Tibial nerve (tissue), 4 donors: ENCODE measurements at regions not wholly inside any gene's neighbourhood (a gene's known extent, or its start where the extent isn't known, plus 50 kb on each side); places are given as distances from the start of the nearest gene placed in this dataset.

Source experiments
- DNase-seq, 2 donors: peaks; one replicate each; pipeline ENCODE4 v3.0.0-alpha.2; 2019; ENCODE audit warnings: low spot score in 2 of 2
- H3K27ac ChIP-seq, 4 donors: fragments of 200-600 bp; sonication (generic) in 3 of 4; one replicate each; pipeline ENCODE4 v1.5.1; 2017 to 2019; ENCODE audit warnings: mild to moderate bottlenecking in 1 of 4
- H3K27me3 ChIP-seq, 2 donors: fragments of 200-600 bp; sonication (generic) in 1 of 2; one replicate each; pipeline versions ENCODE4 v1.5.1 to v1.6.0; 2017 to 2019
- H3K36me3 ChIP-seq, 3 donors: fragments of 200-600 bp; sonication (generic); one replicate each; pipeline ENCODE4 v1.5.1; 2018 to 2019
- H3K4me1 ChIP-seq, 4 donors: fragments of 200-600 bp; sonication (generic) in 3 of 4; one replicate each; pipeline ENCODE4 v1.5.1; 2017 to 2019
- H3K4me3 ChIP-seq, 4 donors: fragments of 200-600 bp; sonication (generic) in 3 of 4; one replicate each; pipeline ENCODE4 v1.5.1; 2017 to 2019; ENCODE audit warnings: mild to moderate bottlenecking in 1 of 4, moderate library complexity in 1 of 4
- H3K9me3 ChIP-seq, 4 donors: fragments of 200-600 bp; sonication (generic) in 3 of 4; one replicate each; pipeline ENCODE4 v1.5.1; 2017 to 2019
- EP300 ChIP-seq, 2 donors: sonication (generic); formaldehyde crosslinking; IDR thresholded peaks; one replicate each; pipeline ENCODE4 v1.6.1; 2017; ENCODE audit warnings: antibody characterized with exemption in 2 of 2, mild to moderate bottlenecking in 1 of 2
- POLR2A ChIP-seq, 2 donors: fragments of 450-650 bp; IDR thresholded peaks; one replicate each; pipeline ENCODE4 v1.6.1; 2017; ENCODE audit warnings: antibody characterized with exemption in 2 of 2, mild to moderate bottlenecking in 2 of 2, moderate library complexity in 2 of 2
- whole genome bisulfite sequencing, 2 donors: methylation state at CpG; one replicate each; pipeline ENCODE4 v1.1.5; 2018; 5-methylcytosine and 5-hydroxymethylcytosine counted together
- TF ChIP-seq, protein P1 (sequence below), 5 experiments: fragments of 200-600 bp in 3 of 5; fragments of 450-650 bp in 2 of 5; sonication (generic) in 3 of 5; IDR thresholded peaks; one replicate each; pipeline ENCODE4 v1.5.1; 2016 to 2019; ENCODE audit warnings: antibody characterized with exemption in 5 of 5, mild to moderate bottlenecking in 3 of 5, moderate library complexity in 2 of 5

DNA sequence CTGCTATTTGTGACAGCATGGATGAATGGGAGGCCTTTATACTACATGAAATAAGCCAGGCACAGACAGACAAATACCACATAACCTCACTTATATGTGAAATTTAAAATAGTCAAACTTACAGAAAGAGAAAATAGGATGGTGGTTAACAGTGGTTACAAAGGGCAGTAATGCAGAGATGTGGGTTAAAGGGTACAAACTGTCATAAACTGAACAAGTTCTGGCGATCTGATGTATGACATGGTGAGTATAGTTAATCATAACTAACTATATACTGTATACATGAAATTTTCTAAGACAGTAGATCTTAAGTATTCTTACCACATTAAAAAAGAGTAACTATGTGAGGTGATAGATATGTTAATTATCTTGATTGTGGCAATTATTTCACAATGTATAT, 558.1 kb upstream of the ZNF804A start:
- TF ChIP-seq, protein P1, sequence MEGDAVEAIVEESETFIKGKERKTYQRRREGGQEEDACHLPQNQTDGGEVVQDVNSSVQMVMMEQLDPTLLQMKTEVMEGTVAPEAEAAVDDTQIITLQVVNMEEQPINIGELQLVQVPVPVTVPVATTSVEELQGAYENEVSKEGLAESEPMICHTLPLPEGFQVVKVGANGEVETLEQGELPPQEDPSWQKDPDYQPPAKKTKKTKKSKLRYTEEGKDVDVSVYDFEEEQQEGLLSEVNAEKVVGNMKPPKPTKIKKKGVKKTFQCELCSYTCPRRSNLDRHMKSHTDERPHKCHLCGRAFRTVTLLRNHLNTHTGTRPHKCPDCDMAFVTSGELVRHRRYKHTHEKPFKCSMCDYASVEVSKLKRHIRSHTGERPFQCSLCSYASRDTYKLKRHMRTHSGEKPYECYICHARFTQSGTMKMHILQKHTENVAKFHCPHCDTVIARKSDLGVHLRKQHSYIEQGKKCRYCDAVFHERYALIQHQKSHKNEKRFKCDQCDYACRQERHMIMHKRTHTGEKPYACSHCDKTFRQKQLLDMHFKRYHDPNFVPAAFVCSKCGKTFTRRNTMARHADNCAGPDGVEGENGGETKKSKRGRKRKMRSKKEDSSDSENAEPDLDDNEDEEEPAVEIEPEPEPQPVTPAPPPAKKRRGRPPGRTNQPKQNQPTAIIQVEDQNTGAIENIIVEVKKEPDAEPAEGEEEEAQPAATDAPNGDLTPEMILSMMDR (IDR thresholded peaks at IDR 0.05), result no peak
- TF ChIP-seq EP300 (IDR thresholded peaks at IDR 0.05), result no peak
- no peak for TF ChIP-seq POLR2A (IDR thresholded peaks at IDR 0.05)
- 74 to 84% methylated on average over 1 of the region's 1 CpG for WGBS, 2 donors
- H3K4me3 ChIP-seq, result no peak overlapping the region
- no peaks in the 10 kb centered on the region for H3K27me3 ChIP-seq
- no peak overlapping the region for H3K27ac ChIP-seq
- H3K36me3 ChIP-seq, result no peaks in the 10 kb centered on the region
- no peak for DNase-seq
- no peaks in the 10 kb centered on the region for H3K9me3 ChIP-seq
- no peaks in the 10 kb centered on the region for H3K4me1 ChIP-seq

DNA sequence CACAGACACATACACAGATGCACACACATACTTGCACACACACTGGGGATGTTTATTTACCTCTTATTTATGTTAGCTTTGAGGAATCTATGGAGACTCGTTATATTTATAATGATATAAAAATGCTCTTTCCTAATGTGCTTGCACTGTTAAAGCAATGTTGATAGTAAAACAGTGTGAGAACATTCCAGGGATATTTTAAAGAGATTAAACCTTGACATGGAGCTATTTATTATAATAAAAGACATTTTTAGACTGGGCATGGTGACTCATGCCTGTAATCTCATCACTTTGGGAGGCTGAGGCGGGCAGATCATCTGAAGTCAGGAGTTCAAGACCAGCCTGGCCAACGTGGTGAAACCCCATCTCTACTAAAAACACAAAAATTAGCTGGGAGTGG, 557.3 kb upstream of the ZNF804A start:
- no peaks in the 10 kb centered on the region for H3K36me3 ChIP-seq
- no peaks in the 10 kb centered on the region for H3K27me3 ChIP-seq
- TF ChIP-seq POLR2A (IDR thresholded peaks at IDR 0.05) (no peak), EP300 (IDR thresholded peaks at IDR 0.05) (no peak)
- TF ChIP-seq, protein P1 (IDR thresholded peaks at IDR 0.05), result no peak
- H3K27ac ChIP-seq, result no peak overlapping the region
- no peak overlapping the region for H3K4me3 ChIP-seq
- no peaks in the 10 kb centered on the region for H3K4me1 ChIP-seq
- no peaks in the 10 kb centered on the region for H3K9me3 ChIP-seq
- no peak for DNase-seq
- WGBS, 2 donors, result 37 to 48% methylated on average over 3 of the region's 3 CpGs

- H3K36me3 ChIP-seq, result no peaks in the 10 kb centered on the region
- H3K4me1 ChIP-seq, result no peaks in the 10 kb centered on the region
- TF ChIP-seq EP300 (IDR thresholded peaks at IDR 0.05), result no peak
- TF ChIP-seq, protein P1 (IDR thresholded peaks at IDR 0.05), result no peak
- TF ChIP-seq POLR2A (IDR thresholded peaks at IDR 0.05), result no peak
- no peak for DNase-seq
- no peak overlapping the region for H3K4me3 ChIP-seq
- H3K9me3 ChIP-seq, result no peaks in the 10 kb centered on the region
- H3K27me3 ChIP-seq, result no peaks in the 10 kb centered on the region
- WGBS, 2 donors, result 80 to 84% methylated on average over 4 of the region's 4 CpGs
- H3K27ac ChIP-seq, result no peak overlapping the region
Observed at GRCh38 chr2:184041777-184042176, 556.6 kb upstream of the ZNF804A start.

DNA sequence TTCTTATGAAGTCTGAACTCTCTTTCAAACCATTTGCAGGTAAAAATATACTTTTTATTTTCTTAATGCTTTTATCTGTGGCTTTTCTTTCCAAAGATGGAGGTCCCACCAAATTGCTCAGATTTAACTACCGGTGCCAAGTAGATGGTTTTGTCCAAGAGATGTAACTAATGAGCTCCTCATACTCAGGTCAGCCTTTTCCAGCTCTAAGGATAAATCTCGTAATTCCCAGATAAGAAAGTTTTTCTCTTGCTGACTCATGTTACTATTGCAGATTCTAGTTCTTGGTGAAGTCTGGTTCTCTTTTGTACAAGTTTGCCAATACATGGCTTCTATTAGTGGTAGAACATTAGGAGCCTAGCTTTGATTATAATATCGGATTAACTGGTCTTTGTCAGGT, 550.8 kb upstream of the ZNF804A start:
- WGBS, 2 donors, result 32 to 60% methylated on average over 3 of the region's 3 CpGs
- no peaks in the 10 kb centered on the region for H3K4me1 ChIP-seq
- no peak for DNase-seq
- H3K27me3 ChIP-seq, result no peaks in the 10 kb centered on the region
- TF ChIP-seq EP300 (IDR thresholded peaks at IDR 0.05) (no peak), POLR2A (IDR thresholded peaks at IDR 0.05) (no peak)
- TF ChIP-seq, protein P1 (IDR thresholded peaks at IDR 0.05), result no peak
- no peaks in the 10 kb centered on the region for H3K36me3 ChIP-seq
- no peaks in the 10 kb centered on the region for H3K9me3 ChIP-seq
- H3K27ac ChIP-seq, result no peak overlapping the region
- no peak overlapping the region for H3K4me3 ChIP-seq

- no peaks in the 10 kb centered on the region for H3K9me3 ChIP-seq
- H3K36me3 ChIP-seq, result no peaks in the 10 kb centered on the region
- H3K27ac ChIP-seq, result no peak overlapping the region
- no peak overlapping the region for H3K4me3 ChIP-seq
- no peaks in the 10 kb centered on the region for H3K4me1 ChIP-seq
- 88 to 96% methylated on average over 2 of the region's 2 CpGs for WGBS, 2 donors
- DNase-seq, result no peak
- TF ChIP-seq, protein P1 (IDR thresholded peaks at IDR 0.05), result no peak
- TF ChIP-seq EP300 (IDR thresholded peaks at IDR 0.05) (no peak), POLR2A (IDR thresholded peaks at IDR 0.05) (no peak)
- no peaks in the 10 kb centered on the region for H3K27me3 ChIP-seq
Observed at GRCh38 chr2:184049566-184049965, 548.8 kb upstream of the ZNF804A start.
